Lower lobe of right lung (tissue), 2 donors: ENCODE measurements at regions not wholly inside any gene's neighbourhood (a gene's known extent, or its start where the extent isn't known, plus 50 kb on each side); places are given as distances from the start of the nearest gene placed in this dataset.
"Not testable (repeated sequence)": the region's sequence is repeated elsewhere in the genome, so short reads cannot be mapped to it uniquely, and the experiment has no call there.

Experiments used
- ATAC-seq, 2 donors: fragments of 200-7000 bp; cut with Tn5 transposase; one replicate each; pipeline ENCODE4 v1.9.1; 2020 to 2022; ENCODE audit warnings: mild to moderate bottlenecking in 2 of 2, moderate library complexity in 2 of 2
- DNase-seq: peaks from one replicate; pipeline ENCODE4 v3.0.0-alpha.2; 2020
- H3K27ac ChIP-seq: fragments of 200-600 bp; one replicate; pipeline ENCODE4 v1.8.0; 2022
- H3K27me3 ChIP-seq: fragments of 200-600 bp; one replicate; pipeline ENCODE4 v1.8.0; 2022; ENCODE audit warnings: low read depth
- H3K36me3 ChIP-seq: fragments of 200-600 bp; one replicate; pipeline ENCODE4 v1.8.0; 2022; ENCODE audit warnings: mild to moderate bottlenecking
- H3K4me1 ChIP-seq: fragments of 200-600 bp; one replicate; pipeline ENCODE4 v1.8.0; 2022
- H3K4me3 ChIP-seq: fragments of 200-600 bp; one replicate; pipeline ENCODE4 v1.8.0; 2022; ENCODE audit warnings: mild to moderate bottlenecking
- H3K9me3 ChIP-seq: fragments of 200-600 bp; one replicate; pipeline ENCODE4 v1.8.0; 2022
- intact Hi-C: fragments of 100-400 bp; cut with DNase I; formaldehyde crosslinking; loops from one replicate; pipeline ENCODE4 v1.11.0; 2022
- TF ChIP-seq, protein P1 (sequence below): fragments of 200-600 bp; IDR thresholded peaks from one replicate; pipeline ENCODE4 v1.8.0; 2022; ENCODE audit warnings: antibody characterized with exemption, mild to moderate bottlenecking
- donor health status: DM: no; HTN: yes; CAD: no; lungs with severe emphysema.

DNA sequence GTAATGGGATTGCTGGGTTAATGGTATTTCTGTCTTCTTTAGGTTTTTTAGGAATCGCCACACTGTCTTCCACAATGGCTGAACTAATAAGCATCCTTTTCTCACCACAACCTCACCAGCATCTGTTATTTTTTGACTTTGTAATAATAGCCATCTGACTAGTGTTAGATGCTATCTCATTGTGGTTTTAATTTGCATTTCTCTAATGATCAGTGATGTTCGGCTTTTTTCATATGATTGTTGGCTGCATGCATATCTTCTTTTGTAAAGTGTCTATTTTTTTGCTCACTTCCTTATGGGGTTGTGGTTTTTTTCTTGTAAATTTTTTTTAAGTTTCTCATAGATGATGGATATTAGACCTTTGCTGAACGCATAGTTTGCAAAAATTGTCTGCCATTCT is 377.9 kb downstream of the GALC start:
- ATAC-seq (no peak), DNase-seq (no peak)
- intact Hi-C loops = no loop called here
- TF ChIP-seq, protein P1, sequence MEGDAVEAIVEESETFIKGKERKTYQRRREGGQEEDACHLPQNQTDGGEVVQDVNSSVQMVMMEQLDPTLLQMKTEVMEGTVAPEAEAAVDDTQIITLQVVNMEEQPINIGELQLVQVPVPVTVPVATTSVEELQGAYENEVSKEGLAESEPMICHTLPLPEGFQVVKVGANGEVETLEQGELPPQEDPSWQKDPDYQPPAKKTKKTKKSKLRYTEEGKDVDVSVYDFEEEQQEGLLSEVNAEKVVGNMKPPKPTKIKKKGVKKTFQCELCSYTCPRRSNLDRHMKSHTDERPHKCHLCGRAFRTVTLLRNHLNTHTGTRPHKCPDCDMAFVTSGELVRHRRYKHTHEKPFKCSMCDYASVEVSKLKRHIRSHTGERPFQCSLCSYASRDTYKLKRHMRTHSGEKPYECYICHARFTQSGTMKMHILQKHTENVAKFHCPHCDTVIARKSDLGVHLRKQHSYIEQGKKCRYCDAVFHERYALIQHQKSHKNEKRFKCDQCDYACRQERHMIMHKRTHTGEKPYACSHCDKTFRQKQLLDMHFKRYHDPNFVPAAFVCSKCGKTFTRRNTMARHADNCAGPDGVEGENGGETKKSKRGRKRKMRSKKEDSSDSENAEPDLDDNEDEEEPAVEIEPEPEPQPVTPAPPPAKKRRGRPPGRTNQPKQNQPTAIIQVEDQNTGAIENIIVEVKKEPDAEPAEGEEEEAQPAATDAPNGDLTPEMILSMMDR = no peak
- Histone ChIP-seq H3K27me3 (no peaks in the 10 kb centered on the region), H3K9me3 (no peaks in the 10 kb centered on the region), H3K4me1 (no peaks in the 10 kb centered on the region), H3K36me3 (no peaks in the 10 kb centered on the region), H3K27ac (no peak overlapping the region), H3K4me3 (no peak overlapping the region)

DNA sequence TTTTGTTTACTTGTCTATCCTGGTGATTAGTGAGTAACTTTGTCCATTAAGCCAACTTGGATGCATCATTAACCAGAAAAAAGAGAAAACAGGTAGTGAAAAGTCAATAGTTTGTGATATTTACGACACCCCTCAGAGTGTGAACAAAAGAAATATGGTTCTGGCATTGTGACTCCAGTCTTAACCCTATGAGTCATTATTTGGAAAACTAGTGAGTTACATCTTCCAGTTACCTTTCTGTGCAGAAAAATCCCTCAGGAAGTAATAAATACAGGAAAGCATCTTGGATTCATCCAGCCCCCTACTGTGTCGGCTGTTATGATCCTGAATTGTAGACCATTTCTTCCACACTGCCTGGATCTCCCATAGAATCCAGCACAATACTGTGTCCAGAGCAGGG is 379.1 kb downstream of the GALC start:
- H3K4me1 ChIP-seq = no peaks in the 10 kb centered on the region
- ATAC-seq (no peak), DNase-seq (no peak)
- TF ChIP-seq, protein P1 = no peak
- no peaks in the 10 kb centered on the region for H3K36me3 ChIP-seq
- no peaks in the 10 kb centered on the region for H3K9me3 ChIP-seq
- no peak overlapping the region for H3K27ac ChIP-seq
- intact Hi-C loops = no loop called here
- no peaks in the 10 kb centered on the region for H3K27me3 ChIP-seq
- no peak overlapping the region for H3K4me3 ChIP-seq

DNA sequence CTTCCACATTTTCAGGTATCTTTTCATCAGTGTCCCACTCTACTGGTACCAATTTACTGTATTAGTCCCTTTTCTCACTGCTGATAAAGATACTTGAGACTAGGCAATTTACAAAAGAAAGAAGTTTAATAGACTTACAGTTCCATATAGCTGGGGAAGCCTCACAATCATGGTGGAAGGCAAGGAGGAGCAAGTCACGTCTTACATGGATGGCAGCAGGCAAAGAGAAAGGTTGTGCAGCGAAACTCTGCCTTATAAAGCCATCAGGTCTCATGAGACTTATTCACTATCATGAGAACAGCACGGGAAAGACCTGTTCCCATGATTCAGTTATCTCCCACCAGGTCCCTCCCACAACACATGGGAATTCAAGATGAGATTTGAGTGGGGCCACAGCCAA is 385.9 kb downstream of the GALC start:
- DNase-seq, H3K9me3 ChIP-seq, ATAC-seq, H3K27ac ChIP-seq, H3K27me3 ChIP-seq, H3K36me3 ChIP-seq, H3K4me1 ChIP-seq, H3K4me3 ChIP-seq, intact Hi-C loops: not testable (repeated sequence)

DNA sequence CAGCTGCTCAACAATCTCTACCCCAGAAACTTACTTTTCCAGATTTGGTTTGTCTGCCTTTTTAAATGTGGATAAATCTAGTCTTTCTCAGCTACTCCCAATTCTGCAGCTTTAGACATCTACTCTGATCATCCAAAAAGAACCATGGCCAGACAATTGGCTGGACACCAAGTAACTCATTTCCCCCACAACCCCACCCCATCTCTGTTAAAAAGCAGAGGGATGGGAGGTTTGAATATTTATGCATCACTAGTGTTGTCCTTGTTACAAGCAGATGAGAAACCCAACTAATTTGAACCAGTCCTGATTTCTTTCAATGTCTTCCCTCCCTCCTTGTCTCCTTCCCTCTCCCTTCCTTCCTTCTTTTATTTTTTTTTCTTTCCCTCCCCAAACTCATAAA is 391.9 kb downstream of the GALC start:
- TF ChIP-seq, protein P1 = no peak
- no peak overlapping the region for H3K4me3 ChIP-seq
- H3K36me3 ChIP-seq = no peaks in the 10 kb centered on the region
- H3K9me3 ChIP-seq = peaks cover 3% of the 10 kb centered on the region
- no peaks in the 10 kb centered on the region for H3K27me3 ChIP-seq
- H3K27ac ChIP-seq = no peak overlapping the region
- intact Hi-C loops = no loop called here
- no peak for DNase-seq
- no peak for ATAC-seq
- H3K4me1 ChIP-seq = no peaks in the 10 kb centered on the region

DNA sequence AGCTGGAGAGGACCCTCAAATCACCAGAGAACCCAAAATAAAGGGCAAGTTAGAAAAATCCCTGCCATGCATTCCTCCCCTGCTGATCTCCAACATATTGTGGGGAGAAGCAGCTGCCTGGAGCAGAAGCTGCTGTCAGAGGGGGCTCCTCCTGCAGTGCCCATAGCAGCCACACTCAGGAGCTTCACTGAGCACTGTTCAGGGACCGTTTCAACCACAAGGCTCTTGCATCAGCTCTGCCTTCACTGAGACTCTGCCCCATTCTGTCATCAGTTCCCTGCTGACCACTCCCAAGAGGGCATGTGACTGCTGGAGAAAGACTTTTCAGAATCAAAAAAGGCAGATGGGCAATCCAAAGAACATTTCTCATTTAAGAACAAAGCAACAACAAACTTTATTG is 392.7 kb downstream of the GALC start:
- no peaks in the 10 kb centered on the region for H3K9me3 ChIP-seq
- intact Hi-C loops = no loop called here
- H3K27ac ChIP-seq = no peak overlapping the region
- H3K4me1 ChIP-seq = no peaks in the 10 kb centered on the region
- ATAC-seq (no peak), DNase-seq (no peak)
- no peaks in the 10 kb centered on the region for H3K27me3 ChIP-seq
- no peaks in the 10 kb centered on the region for H3K36me3 ChIP-seq
- TF ChIP-seq, protein P1 = no peak
- H3K4me3 ChIP-seq = no peak overlapping the region

DNA sequence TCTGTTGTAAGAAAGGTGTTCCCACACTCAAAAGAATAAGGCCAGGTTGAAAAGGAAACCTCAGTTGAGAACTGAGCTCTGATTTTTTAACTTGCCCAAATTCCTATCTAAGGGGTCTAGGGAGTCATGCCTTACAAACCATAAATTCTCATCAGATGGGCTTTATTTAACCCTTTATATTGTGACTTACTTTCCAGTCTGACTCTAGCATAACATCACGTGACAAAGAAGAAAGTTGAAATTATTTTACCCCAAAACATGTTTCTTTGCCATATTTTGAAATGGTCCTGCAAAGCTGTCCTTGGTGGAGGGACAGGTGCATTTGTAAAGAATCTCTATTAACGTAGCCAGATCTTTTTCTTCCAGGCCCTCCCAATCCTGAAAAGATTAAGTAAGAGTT is 411.7 kb downstream of the GALC start:
- intact Hi-C loops = no loop called here
- Histone ChIP-seq H3K4me1 (no peaks in the 10 kb centered on the region), H3K4me3 (no peak overlapping the region), H3K27me3 (no peaks in the 10 kb centered on the region), H3K27ac (no peak overlapping the region), H3K36me3 (no peaks in the 10 kb centered on the region), H3K9me3 (no peaks in the 10 kb centered on the region)
- TF ChIP-seq, protein P1 = no peak
- DNase-seq = no peak
- no peak for ATAC-seq
